ENCODE measurements at regions not wholly inside any gene's neighbourhood (a gene's known extent, or its start where the extent isn't known, plus 50 kb on each side); places are given as distances from the start of the nearest gene placed in this dataset.

- H3K4me3 Mint-ChIP-seq, result no peak overlapping the region
- Histone ChIP-seq H3F3A (ENCODE audit: low read depth) (no peaks in the 10 kb centered on the region), H3K27me3 (no peaks in the 10 kb centered on the region), H3K4me2 (no peak overlapping the region), H3K9ac (no peak overlapping the region), H3K4me3 (no peak overlapping the region), H2AFZ (replicated peaks) (peak overlapping the region; percentile 22), H3K36me3 (no peaks in the 10 kb centered on the region), H3K9me3 (ENCODE audit: low read depth) (no peaks in the 10 kb centered on the region), H3K27ac (no peak overlapping the region), H4K20me1 (ENCODE audit: low read depth) (no peaks in the 10 kb centered on the region), H3K4me1 (no peaks in the 10 kb centered on the region), H3K79me2 (ENCODE audit: low read depth) (no peaks in the 10 kb centered on the region)
- H3K27ac Mint-ChIP-seq, result no peak overlapping the region
- peaks cover 5% of the 10 kb centered on the region for H3K4me1 Mint-ChIP-seq
- H3K36me3 Mint-ChIP-seq, result no peaks in the 10 kb centered on the region
- peaks cover 4% of the 10 kb centered on the region for H3K27me3 Mint-ChIP-seq (ENCODE audit: insufficient read depth, low read depth)
- DNase-seq (ENCODE audit: low spot score), result no peak
- TF ChIP-seq EZH2 (IDR thresholded peaks at IDR 0.05) (no peak), CTCF (IDR thresholded peaks at IDR 0.05) (peak; percentile 16)
- peaks cover 1% of the 10 kb centered on the region for H3K9me3 Mint-ChIP-seq
These were observed 53.3 kb upstream of the TSPAN2 start for GRCh38 chr1:115142616-115143015.

- DNase-seq (ENCODE audit: low spot score), result no peak
- Histone ChIP-seq H3K79me2 (ENCODE audit: low read depth) (no peaks in the 10 kb centered on the region), H3K9me3 (ENCODE audit: low read depth) (no peaks in the 10 kb centered on the region), H2AFZ (replicated peaks) (no peak overlapping the region), H4K20me1 (ENCODE audit: low read depth) (no peaks in the 10 kb centered on the region), H3K27me3 (no peaks in the 10 kb centered on the region), H3K36me3 (no peaks in the 10 kb centered on the region), H3K4me3 (no peak overlapping the region), H3K4me2 (no peak overlapping the region), H3K27ac (no peak overlapping the region), H3K9ac (no peak overlapping the region), H3K4me1 (no peaks in the 10 kb centered on the region), H3F3A (ENCODE audit: low read depth) (no peaks in the 10 kb centered on the region)
- Mint-ChIP-seq H3K4me3 (no peak overlapping the region), H3K9me3 (no peaks in the 10 kb centered on the region), H3K4me1 (peaks cover 4% of the 10 kb centered on the region), H3K27ac (no peak overlapping the region), H3K36me3 (no peaks in the 10 kb centered on the region), H3K27me3 (ENCODE audit: insufficient read depth, low read depth) (peaks cover 4% of the 10 kb centered on the region)
- TF ChIP-seq EZH2 (IDR thresholded peaks at IDR 0.05) (no peak), EZH2phosphoT487 (IDR thresholded peaks at IDR 0.05) (no peak), CTCF (IDR thresholded peaks at IDR 0.05) (no peak)
These were observed 51.8 kb upstream of the TSPAN2 start for GRCh38 chr1:115141145-115141454.

DNA sequence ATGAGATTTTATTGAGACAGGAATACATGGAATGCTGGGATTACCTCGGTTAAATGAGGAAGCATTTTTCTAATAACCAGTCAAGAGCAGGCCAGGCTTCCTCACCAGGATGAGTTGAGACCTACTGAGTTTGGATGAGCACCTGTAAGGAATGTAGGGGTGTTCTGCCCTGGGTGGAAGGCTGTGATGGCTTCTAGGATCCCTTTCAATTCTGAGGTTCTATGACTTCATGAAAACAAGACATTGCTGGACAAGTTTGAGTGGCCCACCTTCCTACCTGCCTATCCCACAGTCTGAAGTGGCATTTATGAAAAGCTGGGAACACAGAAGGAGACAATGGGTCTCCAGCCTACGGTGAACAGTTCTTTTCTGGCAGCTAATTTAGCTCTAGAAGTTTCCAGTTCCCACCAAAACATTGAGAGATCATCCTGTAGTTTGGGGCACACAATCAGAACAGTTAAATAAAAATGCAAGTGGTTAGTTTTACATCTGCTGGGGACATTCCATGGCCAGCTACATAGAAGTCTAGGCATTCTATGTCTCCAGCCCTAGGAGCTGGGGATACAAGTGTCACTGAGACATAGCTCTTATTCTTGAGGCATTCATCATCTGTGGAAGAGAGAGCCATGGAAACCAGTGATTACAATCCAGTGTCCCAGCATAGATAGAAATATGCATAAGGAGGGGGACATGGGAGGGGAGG is 51.3 kb upstream of the TSPAN2 start:
- TF ChIP-seq CTCF (IDR thresholded peaks at IDR 0.05), result no peak
- no peak for TF ChIP-seq EZH2phosphoT487 (IDR thresholded peaks at IDR 0.05)
- no peak for TF ChIP-seq EZH2 (IDR thresholded peaks at IDR 0.05)
- H3K4me3 ChIP-seq, result no peak overlapping the region
- no peaks in the 10 kb centered on the region for H3K27me3 ChIP-seq
- Mint-ChIP-seq H3K27ac (no peak overlapping the region), H3K4me1 (peaks cover 4% of the 10 kb centered on the region), H3K27me3 (ENCODE audit: insufficient read depth, low read depth) (peaks cover 4% of the 10 kb centered on the region), H3K4me3 (no peak overlapping the region), H3K36me3 (no peaks in the 10 kb centered on the region), H3K9me3 (no peaks in the 10 kb centered on the region)
- H3K27ac ChIP-seq, result no peak overlapping the region
- H3K4me2 ChIP-seq, result no peak overlapping the region
- H3K36me3 ChIP-seq, result no peaks in the 10 kb centered on the region
- no peak overlapping the region for H2AFZ ChIP-seq (replicated peaks)
- no peaks in the 10 kb centered on the region for H3F3A ChIP-seq (ENCODE audit: low read depth)
- no peaks in the 10 kb centered on the region for H3K9me3 ChIP-seq (ENCODE audit: low read depth)
- H4K20me1 ChIP-seq (ENCODE audit: low read depth), result no peaks in the 10 kb centered on the region
- H3K4me1 ChIP-seq, result no peaks in the 10 kb centered on the region
- no peaks in the 10 kb centered on the region for H3K79me2 ChIP-seq (ENCODE audit: low read depth)
- no peak overlapping the region for H3K9ac ChIP-seq
- DNase-seq (ENCODE audit: low spot score), result no peak

Data from neural progenitor cell (in vitro differentiated cells).